Limb (tissue), 2 donors: ENCODE measurements at regions not wholly inside any gene's neighbourhood (a gene's known extent, or its start where the extent isn't known, plus 50 kb on each side); places are given as distances from the start of the nearest gene placed in this dataset.
A peak's percentile ranks its signal among the peaks of the same experiment; 100 is the strongest.
"Not testable (repeated sequence)": the region's sequence is repeated elsewhere in the genome, so short reads cannot be mapped to it uniquely, and the experiment has no call there.

Source experiments
- DNase-seq, 2 donors: peaks; one replicate each; pipeline ENCODE4 v3.0.0-alpha.2; 2016; ENCODE audit errors: extremely low spot score in 2 of 2

GRCh38 chr14:25882899-25883298 is 714.9 kb downstream of the NOVA1 start:
- no peak for DNase-seq

DNA sequence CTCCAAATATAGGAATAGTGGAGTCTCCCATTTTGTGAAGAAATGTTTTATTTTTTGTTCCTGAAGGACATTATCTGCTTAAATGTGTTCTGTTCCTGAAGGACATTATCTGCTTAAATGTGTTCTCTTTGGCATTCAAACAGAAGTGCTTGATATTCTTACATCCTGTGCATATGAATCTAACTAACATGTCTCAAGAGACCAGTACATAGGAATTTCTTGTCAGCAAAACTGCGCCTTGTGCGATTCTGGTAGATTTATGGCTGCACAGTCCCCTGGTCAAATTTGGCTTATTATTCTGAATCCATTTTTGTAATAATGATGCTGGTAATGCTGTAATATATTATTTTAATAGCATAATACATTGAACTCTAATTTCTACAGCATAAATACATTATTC is 722.4 kb downstream of the NOVA1 start:
- DNase-seq: no peak

- DNase-seq: no peak
Measured at GRCh38 chr14:25869854-25870253, 728.0 kb downstream of the NOVA1 start.

DNA sequence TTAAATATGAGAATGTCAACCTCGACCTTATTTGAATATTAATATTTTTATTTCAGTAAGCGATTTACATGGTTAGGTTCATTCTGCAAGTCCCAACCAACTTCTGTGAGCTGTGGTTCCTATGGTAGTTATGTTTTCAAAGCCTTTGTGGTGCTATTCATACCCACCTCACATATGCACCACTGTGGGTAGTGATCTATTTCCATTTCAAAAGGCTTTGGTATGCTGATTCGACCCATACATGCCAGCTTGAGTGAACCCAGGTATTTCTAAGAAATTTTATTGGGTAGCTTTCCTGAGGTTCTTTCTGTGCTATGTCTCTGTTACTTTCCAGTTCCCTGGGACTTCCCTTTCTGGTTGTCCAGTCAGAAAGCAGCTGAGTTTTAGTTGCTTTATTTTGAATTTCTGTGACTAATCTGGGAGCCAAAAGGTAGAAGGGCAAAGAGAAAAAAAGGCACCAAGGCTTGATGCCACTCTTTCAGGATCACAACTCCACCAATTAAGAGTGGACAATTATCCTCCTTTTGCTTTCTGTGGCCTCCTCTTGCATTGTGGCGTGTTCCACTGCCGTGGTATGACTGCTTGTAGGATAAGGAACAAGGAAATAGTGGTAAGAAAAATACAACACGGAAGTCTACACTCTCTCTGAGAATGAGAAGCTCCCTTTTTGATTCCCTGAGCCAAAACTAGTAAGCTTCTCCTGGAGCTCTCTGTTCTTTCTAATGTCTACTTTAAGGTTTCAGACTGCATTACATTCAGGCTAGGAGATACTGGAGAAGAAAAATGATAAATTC is 729.1 kb downstream of the NOVA1 start:
- no peak for DNase-seq

DNA sequence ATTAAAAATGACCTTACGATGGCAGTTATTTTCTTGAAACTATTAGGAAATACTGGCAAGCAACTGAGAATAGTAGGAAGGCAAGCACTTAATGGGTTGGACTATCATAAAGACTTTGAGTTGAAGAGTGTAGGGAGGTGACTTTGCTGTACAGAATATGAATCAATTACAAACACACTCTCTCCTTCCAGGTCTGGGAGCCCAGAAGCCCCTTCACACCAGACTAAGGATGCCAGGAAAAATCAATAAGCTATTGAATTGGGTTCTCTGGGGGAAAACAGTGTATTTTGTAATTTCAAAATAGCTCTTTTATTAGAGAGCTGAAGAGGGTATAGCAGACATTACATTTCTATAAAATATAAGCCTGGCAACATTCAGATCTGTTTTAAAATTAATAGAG is 736.4 kb downstream of the NOVA1 start:
- no peak for DNase-seq

GRCh38 chr14:25848601-25849000 is 749.2 kb downstream of the NOVA1 start:
- DNase-seq: no peak

- DNase-seq: no peak
Measured at GRCh38 chr14:25846246-25846645, 751.6 kb downstream of the NOVA1 start.

GRCh38 chr14:25843481-25844470 is 754.1 kb downstream of the NOVA1 start:
- DNase-seq: no peak

DNA sequence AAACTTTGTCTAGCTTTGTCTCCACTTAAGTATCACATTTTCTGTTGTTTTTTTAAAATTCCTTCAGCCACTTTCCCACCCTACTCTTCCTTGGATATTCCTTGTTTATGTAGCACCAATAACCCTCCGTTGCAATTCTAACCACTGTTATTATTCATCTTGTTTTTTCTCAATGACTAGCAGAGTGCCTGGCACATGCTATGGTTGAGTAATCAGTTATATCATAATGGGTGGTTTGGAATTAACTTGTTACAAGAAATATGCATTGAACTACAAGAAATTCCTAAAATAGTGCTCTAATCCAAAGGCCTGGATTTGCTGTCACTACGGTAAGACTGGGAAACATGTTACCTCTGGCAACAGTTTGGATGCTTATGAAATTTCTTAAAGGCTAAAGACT is 756.6 kb downstream of the NOVA1 start:
- no peak for DNase-seq

DNA sequence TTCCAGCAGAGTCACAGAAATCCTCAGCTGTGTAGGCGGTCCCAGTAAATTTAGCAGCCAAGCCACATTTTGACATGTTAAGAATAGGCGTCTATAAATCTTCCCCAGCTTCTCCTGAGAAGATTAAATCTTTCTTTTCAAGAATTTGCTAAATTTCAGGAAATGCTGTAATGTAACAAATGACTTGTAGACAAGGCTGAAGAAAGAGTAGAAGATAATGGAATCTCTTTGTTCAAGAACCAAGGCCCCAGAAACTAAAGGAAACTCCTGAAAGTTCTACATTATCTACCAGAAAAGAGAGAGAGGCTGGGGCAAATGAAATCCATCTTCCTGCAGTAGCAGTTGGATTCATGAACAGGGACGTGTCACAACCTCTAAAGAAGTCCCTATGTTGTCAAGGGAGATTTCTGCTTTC is 760.3 kb downstream of the NOVA1 start:
- no peak for DNase-seq

DNA sequence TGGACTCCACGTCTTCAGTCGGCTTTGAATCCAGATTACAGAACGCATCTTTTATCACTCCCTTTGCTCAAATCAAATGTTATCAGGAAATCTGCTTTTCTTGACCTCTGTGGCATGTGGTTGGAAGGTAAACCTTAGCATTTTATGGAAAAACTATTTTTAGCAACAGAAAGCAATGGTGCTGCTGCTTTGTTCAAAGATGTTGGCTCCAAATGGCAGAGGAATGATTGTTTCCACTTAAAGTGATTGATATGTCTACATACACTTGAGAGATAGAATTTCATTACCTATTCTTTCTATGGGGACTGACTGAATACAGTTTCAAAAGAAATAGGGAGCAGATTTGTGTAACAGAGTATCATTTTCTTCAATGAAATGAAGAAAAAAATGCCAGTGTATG is 761.2 kb downstream of the NOVA1 start:
- DNase-seq: no peak

- peak; percentile 59 to 60 for DNase-seq
Measured at GRCh38 chr14:25833341-25834126, 764.3 kb downstream of the NOVA1 start.

- DNase-seq: no peak
Measured at GRCh38 chr14:25832585-25832984, 765.2 kb downstream of the NOVA1 start.

GRCh38 chr14:25828562-25828961 is 769.3 kb downstream of the NOVA1 start:
- no peak for DNase-seq

GRCh38 chr14:25826105-25826504 is 771.7 kb downstream of the NOVA1 start:
- no peak for DNase-seq

DNA sequence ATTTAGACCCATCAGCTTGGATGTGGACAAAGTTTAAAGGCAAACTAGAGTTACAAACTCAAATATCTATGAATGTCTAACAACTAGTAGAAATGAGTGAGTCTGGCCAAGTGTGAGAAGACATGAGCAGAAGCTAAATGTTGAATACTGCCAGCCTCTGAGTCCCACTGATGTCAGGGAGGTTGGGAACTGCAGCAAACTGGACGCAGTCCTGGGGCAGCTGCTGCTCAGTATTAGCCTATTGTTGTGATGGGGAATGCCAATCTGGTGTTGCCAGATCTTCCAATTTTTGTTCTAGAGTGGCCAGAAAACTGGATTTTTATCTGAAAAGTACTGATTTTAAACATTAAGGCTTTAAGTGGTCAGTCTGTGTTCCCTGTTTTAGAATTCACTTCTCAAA is 770.4 kb upstream of the STXBP6 start:
- no peak for DNase-seq

DNA sequence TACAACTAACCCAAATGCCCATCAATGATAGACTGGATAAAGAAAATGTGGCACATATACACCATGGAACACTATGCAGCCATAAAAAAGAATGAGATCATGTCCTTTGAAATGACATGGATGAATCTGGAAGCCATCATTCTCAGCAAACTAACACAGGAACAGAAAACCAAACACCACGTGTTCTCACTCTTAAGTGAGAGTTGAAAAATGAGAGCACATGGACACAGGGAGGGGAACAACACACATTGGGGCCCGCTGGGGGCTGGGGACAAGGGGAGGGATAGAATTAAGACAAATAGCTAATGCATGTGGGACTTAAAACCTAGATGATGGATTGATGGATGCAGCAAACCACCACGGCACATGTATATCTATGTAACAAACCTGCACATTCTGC is 764.7 kb upstream of the STXBP6 start:
- DNase-seq: not testable (repeated sequence)

DNA sequence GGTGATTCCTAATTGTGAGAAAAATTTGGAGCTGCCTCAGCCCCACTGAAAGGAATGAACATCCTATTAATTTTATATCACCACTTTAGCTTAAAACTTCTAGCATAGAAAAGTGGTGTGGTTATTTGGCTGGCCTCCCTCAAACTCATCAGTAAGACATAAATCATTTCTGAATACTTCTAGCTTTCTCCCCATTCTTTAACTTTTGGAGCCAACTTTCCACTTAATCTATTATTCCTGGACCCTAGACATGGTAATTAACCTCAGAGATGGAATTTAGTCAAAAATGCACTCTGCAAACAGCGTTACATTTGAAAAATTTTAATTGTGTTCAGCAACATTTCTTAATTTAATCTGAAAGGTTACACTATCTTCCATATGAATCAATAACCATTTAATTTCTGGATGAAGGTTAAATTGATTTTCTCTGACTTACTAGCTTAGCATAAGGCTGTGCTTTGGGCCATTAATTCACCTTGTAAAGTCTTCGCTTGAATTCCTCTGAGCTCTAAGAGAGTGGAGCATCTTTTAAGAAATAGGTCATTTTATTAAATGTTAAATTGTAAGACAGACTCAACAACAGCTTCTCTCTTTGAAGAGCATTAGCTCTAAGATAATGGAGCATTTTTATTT is 753.6 kb upstream of the STXBP6 start:
- no peak for DNase-seq

DNA sequence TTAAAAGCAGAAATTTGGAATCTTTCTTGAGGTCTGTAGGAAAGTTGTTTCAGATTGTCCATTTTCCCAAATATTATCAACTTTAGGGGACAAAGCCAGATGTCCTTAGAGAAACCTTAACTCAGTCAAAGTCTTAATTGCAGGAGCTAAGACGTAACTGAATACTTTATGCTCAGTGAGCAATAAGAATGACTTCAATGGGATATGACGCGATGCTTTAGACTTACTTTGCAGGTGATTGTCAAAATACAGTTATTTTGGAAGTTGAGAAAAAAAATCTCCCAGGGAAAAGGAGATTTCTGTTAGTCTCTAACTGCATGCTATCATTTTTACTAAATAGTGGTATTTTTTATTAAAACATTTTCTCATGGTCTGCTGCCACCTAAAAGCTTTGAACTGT is 750.9 kb upstream of the STXBP6 start:
- DNase-seq: no peak

GRCh38 chr14:25788252-25788651 is 738.3 kb upstream of the STXBP6 start:
- DNase-seq: no peak

GRCh38 chr14:25765909-25766308 is 716.0 kb upstream of the STXBP6 start:
- DNase-seq: no peak
